GM21619 (cell line): ENCODE measurements at regions not wholly inside any gene's neighbourhood (a gene's known extent, or its start where the extent isn't known, plus 50 kb on each side); places are given as distances from the start of the nearest gene placed in this dataset.
"Not testable (repeated sequence)": the region's sequence is repeated elsewhere in the genome, so short reads cannot be mapped to it uniquely, and the experiment has no call there.

Source experiments
- ATAC-seq: cut with Tn5 transposase; IDR thresholded peaks from one replicate; pipeline ENCODE4 v1.9.1; 2021; ENCODE audit not compliant: unreplicated experiment

- ATAC-seq, result no peak
Measured at GRCh38 chr5:158451993-158452672, 593.2 kb upstream of the CLINT1 start.

DNA sequence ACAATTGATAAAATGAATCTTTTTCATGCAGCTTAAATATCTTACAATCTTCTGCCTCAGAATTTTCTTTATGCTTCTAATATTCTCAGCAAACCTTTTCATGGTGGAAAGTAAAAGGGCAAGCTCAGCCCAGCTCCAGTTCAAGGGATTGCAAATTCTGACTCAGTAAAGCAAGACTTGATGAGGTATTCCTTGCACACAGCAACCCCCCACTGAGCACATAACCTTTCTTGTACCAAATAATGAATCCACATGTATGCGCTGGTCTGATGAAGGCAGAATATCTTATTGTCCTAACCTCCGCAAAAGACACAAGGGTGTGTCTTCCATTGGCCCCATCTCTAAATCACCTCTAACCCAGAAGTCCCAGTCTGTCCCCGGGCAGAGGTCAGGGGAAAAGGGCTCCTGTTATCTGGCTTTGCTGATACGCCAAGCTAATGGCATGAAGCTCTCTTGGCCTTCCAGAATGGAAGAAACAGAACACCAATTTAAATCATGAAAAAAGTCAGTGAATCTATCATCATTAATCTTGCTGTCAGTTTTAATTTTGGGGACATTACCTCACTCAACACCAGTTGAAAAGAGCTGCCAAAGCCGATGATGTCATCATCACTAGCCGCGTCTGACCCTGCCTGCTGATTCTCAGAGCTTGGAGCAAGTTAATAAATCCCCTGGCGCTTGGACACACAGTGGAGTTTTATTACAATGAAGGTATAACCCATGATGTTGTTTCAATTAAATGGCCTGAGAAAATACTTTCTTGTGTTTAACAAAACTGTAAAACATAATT lies 592.5 kb upstream of the CLINT1 start:
- no peak for ATAC-seq

- ATAC-seq, result no peak
Measured at GRCh38 chr5:158450751-158451171, 591.8 kb upstream of the CLINT1 start.

DNA sequence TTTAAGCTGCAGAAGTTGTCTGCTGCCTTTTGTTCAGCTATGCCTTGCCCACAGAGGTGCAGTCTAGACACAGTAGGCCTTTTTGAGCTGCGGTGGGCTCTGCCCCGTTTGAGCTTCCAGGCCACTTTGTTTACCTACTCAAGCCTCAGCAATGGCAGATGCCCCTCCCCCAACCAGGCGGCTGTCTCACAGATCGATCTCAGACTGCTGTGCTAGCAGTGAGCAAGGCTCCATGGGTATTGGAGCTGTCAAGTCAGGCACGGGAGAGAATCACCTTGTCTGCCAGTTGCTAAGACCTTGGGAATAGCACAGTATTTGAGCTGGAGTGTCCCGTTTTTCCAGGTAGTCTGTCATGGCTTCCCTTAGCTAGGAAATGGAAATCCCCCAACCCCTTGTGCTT lies 587.8 kb upstream of the CLINT1 start:
- not testable (repeated sequence) for ATAC-seq

GRCh38 chr5:158439204-158439603 lies 580.3 kb upstream of the CLINT1 start:
- not testable (repeated sequence) for ATAC-seq

DNA sequence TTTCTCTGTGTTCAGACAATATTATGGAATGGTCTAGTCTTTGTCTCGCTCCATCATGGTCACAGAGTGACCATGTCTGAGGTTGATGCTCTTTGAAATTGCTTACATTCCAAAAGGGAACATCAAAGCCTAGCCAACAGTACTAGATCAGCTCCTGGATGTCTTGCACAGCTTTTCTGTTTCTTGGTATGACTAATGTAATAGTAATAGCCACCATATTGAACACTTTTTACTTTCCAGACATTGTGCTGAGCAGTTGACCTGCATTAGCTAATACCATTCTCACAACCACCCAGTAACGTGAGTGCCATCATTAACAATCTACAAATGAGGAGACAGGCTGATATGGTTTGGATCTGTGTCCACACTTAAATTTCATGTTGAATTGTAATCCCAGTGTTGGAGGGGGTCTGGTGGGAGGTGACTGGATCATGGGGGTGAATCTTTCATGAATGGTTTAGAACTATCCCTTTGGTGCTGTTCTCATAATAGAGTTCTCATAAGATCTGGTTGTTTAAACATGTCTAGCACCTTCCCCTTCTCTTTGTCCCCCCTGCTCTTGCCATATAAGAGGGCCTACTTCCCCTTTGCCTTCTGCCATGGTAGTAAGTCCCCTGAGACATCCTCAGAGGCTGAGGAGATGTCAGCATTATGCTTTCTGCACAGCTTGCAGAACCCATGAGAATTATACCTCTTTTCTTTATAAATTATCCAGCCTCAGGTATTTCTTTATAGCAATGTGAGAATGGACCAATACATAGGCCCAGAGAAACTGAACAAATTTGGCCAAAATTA lies 577.5 kb upstream of the CLINT1 start:
- ATAC-seq, result no peak

GRCh38 chr5:158435161-158435616 lies 576.2 kb upstream of the CLINT1 start:
- ATAC-seq, result peak; percentile 72

DNA sequence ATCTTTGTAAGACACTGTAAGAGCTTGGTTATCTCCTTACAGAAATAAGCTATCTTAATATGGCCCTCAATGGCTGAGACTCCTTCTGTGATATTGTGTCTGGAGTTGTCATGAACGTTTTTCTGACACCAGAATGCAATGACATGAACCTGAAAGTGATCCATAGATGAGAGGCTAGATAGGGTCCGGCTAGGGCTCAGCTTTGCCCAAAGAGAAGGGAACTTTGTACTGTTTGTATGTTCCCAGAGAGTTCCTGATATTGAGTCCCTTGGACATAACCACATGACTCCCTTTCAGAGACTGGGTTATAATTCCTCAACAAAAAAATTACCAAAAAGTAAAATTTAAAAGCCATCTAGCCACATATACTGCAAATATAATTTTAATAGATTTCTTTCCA lies 575.8 kb upstream of the CLINT1 start:
- ATAC-seq, result no peak

DNA sequence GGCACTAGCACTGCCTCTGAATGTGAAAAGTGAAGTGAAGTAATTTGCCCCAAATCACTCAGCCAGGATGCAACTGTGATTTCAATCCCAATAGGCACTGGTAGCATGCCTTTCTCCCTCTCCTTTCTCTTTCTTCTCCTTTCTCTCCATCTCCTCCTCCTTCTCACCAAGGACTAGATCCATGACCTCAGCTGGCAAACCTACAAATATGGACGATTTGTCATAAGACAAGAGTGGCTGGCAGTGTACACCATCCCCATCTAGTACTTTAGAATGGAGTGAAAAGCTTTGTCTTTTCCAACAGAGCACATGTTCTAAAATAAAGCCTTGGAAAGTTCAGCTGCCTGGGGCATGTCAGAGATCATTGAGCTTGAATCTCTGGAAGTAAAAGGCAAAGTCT lies 574.7 kb upstream of the CLINT1 start:
- no peak for ATAC-seq

GRCh38 chr5:158431369-158432029 lies 572.6 kb upstream of the CLINT1 start:
- ATAC-seq, result peak; percentile 36

- ATAC-seq, result no peak
Measured at GRCh38 chr5:158430798-158431167, 571.8 kb upstream of the CLINT1 start.

GRCh38 chr5:158430166-158430797 lies 571.3 kb upstream of the CLINT1 start:
- no peak for ATAC-seq

DNA sequence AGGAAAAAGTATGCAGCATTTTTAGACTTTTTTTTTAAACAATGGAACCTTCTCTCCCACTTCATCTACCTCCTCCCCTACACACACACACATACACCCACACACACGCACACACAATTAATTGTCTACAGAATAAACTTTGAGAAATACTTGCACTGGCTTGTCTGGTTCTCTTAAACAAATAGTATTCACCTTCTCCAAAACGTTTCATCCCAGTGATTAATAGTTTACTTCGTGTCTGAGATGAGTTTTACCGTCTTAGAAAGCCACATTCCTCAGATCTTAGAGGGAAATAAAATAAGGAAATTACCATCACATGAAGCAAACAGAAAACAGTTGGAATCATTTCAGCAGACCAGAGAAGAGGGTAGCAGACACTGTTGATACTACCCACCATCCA lies 570.6 kb upstream of the CLINT1 start:
- ATAC-seq, result no peak

DNA sequence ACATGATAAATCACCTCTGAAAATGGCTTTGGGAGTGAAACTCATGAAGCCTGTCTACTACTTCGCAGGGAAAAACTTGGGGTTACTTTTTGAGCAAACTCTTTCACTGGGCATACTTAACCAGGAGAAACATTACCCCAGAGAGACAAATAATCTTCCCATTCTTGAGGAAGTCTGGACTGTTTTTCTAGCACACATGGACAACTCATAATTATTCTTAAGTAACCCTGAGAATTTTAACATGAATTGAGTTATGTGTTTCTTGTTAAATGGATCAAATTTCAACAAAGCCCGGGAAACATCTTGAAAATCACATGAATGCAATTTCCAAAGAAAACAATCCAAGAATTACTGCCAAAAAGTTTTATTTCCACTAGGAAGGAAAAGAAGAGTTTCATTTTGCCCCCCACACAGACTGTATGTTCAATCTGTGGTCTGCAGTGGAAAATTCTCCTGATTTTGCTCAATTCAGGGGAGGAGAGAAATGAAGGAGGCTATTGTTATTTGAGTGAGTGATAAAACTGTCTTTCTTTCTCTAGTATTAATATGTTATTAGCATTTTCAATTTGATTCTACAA lies 564.8 kb upstream of the CLINT1 start:
- ATAC-seq, result no peak

DNA sequence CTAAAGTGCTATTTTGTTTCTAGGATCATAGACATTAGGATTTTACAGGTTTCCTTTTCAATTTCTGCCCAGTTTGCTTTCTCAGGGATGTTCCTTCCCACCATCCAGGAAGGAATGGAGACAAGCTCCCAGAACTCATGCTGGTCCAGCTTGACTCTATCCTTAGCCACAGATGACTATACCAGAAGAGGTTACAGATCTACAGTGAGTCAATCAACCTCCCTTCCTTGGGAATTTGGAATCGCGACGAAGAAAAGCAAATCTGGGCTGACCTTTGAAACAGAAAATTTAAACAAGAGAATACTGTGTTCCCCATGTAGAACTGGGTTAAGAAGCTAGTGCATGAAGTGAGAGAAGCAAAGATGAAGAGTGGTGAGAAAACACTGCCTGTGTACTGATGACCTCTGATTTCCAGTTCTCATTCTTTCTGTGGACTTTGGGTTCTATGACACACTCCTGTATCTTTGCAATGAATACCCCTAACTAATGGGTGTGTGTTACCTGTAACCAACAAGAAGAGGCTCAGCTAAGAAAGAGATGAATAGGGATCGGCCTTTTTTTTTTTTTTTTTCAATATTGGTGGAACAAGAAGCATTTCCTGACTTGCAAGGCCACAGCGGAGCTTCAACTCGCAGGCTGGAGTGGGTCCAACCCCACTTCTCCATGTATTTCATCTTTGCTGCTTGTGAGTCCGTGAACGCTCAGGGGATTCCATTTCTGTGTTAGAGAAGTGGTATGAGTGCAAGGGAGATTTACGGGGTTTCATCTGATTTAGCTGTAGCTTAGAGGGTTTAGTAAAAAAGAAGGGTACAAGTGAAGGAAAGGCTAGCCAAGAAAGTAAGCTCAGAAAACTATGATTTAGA lies 563.9 kb upstream of the CLINT1 start:
- ATAC-seq, result no peak

DNA sequence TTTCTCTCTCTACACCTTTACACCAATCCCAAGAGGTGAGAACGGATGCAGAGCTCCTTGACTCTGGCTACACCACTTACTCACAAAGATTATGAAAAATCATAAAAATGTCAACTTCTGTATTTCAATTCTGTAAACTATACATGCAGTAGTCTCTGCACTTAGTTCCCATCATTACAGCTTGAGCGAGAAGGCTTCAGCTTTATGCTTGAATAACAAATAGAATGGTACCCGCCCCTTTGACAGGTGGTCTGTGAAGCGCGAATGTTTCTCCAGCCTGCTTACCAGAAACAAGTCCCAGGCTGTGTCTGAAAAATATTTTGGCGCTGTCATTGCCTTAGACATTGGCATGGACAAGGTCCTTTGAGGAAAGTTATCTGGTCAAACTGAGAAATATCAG lies 562.4 kb upstream of the CLINT1 start:
- no peak for ATAC-seq

- no peak for ATAC-seq
Measured at GRCh38 chr5:158419186-158419585, 560.2 kb upstream of the CLINT1 start.

DNA sequence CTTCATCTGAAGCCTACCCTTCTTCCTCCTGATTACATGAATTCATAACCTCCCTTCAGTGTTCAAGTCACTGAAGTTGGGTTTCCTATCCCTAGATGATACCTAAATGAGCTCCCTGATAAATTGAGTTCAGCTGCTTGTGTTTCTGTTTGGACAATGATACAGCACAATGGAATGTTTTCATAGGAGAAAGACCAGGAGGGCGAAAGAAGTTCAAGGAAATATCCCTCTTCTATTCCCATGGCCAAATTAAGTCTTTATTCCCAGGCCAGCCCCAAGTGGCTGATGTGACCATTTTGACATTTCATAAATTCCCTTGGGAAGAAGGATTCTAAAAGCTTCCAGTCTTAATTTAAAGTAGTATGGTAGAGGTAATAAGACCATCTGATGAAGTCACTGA lies 555.8 kb upstream of the CLINT1 start:
- ATAC-seq, result no peak

DNA sequence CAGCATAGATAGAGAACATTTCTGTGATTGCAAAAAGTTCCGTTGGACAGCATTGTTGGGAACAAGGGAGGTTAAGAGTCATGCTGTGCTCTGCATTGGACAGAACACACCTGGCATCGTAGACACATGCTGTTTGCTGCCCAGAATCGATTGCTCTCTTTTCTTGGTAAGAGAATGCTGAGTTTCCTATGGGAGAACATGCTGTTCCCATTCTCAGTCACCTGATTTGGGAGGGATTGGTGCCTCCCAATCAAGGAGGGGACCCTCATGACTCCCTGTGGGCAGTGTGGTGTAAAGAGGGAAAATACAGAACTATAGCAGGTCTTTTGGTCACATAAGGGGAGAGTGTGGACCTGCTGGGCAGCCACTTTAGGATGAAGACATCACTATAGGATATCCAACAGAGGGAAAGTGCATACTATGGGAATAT lies 555.4 kb upstream of the CLINT1 start:
- no peak for ATAC-seq
